ENCODE measurements at regions not wholly inside any gene's neighbourhood (a gene's known extent, or its start where the extent isn't known, plus 50 kb on each side); places are given as distances from the start of the nearest gene placed in this dataset.

GRCh38 chr17:79498854-79499253, 112.0 kb downstream of the RBFOX3 start:
- DNase-seq (ENCODE audit: low spot score) = no peak
- TF ChIP-seq CTCF (IDR thresholded peaks at IDR 0.05) = no peak
- no peak overlapping the region for H3K4me3 ChIP-seq
- no peaks in the 10 kb centered on the region for H3K4me1 ChIP-seq
- no peaks in the 10 kb centered on the region for H3K9me3 ChIP-seq
- no peaks in the 10 kb centered on the region for H3K27me3 ChIP-seq
- no peaks in the 10 kb centered on the region for H3K36me3 ChIP-seq
- no peak overlapping the region for H3K27ac ChIP-seq

DNA sequence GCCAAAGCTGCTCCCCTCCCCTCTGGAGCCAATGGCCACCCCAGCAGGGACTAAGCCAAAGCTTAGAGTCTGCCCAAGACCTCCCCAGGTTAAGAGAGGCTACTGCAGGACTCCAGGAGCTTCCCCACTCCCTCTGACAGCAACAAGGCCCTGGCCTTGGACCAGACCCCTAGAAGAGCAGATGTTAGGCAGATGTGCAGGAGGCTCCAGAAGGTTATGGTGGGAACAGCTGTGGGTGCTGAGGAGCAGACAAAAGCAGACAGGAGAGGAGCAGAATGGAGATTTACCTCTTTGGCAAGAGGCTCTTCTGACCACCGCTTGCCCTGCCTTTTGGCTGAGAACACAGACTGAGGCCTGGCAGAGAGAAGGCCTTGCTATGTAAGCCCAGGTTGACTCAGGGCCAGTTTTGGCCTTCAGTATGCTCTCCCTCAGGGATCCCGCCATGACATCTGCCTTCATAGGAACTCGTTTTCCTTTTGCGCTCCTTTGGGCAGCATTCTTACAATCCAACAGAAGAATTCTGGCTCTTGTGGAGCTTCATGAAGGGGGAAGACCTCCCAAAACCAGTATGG, 113.0 kb downstream of the RBFOX3 start:
- no peak overlapping the region for H3K27ac ChIP-seq
- no peak for DNase-seq (ENCODE audit: low spot score)
- TF ChIP-seq CTCF (IDR thresholded peaks at IDR 0.05) = no peak
- no peaks in the 10 kb centered on the region for H3K27me3 ChIP-seq
- no peaks in the 10 kb centered on the region for H3K4me1 ChIP-seq
- no peaks in the 10 kb centered on the region for H3K9me3 ChIP-seq
- no peak overlapping the region for H3K4me3 ChIP-seq
- no peaks in the 10 kb centered on the region for H3K36me3 ChIP-seq

DNA sequence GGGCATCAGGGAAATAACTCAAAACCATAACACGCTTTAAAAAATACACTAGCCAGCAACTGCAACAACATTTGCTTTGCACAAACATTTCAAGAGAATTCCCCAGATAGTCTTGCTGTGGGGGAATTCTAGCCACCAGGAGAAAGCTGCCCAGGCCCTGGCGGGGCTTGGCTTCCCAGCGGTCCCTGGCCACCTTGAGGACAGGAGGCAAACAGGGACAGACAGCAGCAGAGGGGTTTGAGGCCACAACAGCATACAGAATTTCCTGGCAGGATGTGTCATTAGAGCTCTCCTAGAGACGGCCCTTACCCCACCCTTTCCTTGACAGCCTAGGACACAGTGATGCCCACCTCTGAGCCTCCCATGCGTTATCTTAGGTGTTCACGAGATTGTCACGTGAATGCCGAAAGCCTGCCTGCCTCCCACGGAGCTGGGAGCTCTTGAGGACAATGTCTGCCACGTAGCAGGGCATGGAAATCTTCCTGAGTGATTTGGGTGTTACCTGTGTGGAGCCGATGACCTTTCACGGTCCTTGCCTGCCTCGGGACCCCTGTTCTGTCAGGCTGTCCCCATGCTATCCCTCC, 114.3 kb downstream of the RBFOX3 start:
- no peak overlapping the region for H3K27ac ChIP-seq
- no peaks in the 10 kb centered on the region for H3K4me1 ChIP-seq
- H3K4me3 ChIP-seq = no peak overlapping the region
- no peaks in the 10 kb centered on the region for H3K36me3 ChIP-seq
- no peak for TF ChIP-seq CTCF (IDR thresholded peaks at IDR 0.05)
- H3K27me3 ChIP-seq = no peaks in the 10 kb centered on the region
- H3K9me3 ChIP-seq = no peaks in the 10 kb centered on the region
- no peak for DNase-seq (ENCODE audit: low spot score)

DNA sequence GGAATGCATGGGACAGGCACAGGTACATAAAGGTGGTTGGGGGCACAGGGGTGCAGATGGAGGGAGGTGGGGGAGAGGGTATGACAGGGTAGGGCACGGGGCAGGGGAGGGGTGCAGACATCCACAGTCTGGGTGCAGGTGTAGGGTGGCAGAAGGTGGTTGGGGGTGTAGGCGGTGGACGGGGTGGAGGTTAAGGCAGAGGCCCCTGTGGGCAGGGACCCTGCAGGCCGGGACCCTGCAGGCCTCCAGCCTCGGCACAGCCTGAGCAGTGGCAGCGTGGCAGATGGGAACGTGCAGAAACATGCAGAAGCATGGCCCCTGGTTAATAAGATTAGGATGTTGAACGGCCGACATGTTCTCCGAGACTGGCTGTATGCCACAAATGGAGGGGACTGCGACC, 115.2 kb downstream of the RBFOX3 start:
- no peak for TF ChIP-seq CTCF (IDR thresholded peaks at IDR 0.05)
- H3K9me3 ChIP-seq = no peaks in the 10 kb centered on the region
- H3K27me3 ChIP-seq = no peaks in the 10 kb centered on the region
- H3K4me3 ChIP-seq = no peak overlapping the region
- H3K27ac ChIP-seq = no peak overlapping the region
- no peaks in the 10 kb centered on the region for H3K36me3 ChIP-seq
- DNase-seq (ENCODE audit: low spot score) = no peak
- H3K4me1 ChIP-seq = no peaks in the 10 kb centered on the region

DNA sequence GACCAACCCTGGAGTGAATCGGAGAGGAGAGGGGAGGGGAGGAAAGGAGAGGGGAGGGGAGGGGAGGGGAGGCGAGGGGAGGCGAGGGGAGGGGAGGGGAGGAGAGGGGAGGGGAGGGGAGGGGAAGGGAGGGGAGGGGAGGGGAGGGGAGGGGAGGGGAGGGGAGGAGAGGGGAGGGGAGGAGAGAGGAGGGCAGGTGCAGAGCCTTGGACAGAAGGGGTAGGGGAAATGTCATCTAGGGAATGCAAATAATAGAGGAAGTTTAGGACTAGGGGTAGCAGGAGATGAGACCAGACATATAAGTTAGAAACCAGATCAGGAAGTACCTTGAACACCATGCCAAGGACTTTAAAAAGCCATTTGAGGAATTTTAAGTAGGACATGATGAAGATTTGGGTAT, 119.8 kb downstream of the RBFOX3 start:
- H3K27me3 ChIP-seq = no peaks in the 10 kb centered on the region
- no peaks in the 10 kb centered on the region for H3K4me1 ChIP-seq
- no peak overlapping the region for H3K27ac ChIP-seq
- DNase-seq (ENCODE audit: low spot score) = no peak
- no peaks in the 10 kb centered on the region for H3K36me3 ChIP-seq
- H3K4me3 ChIP-seq = no peak overlapping the region
- no peak for TF ChIP-seq CTCF (IDR thresholded peaks at IDR 0.05)
- no peaks in the 10 kb centered on the region for H3K9me3 ChIP-seq

- H3K4me1 ChIP-seq = no peaks in the 10 kb centered on the region
- TF ChIP-seq CTCF (IDR thresholded peaks at IDR 0.05) = no peak
- H3K27me3 ChIP-seq = no peaks in the 10 kb centered on the region
- no peak for DNase-seq (ENCODE audit: low spot score)
- no peak overlapping the region for H3K27ac ChIP-seq
- H3K36me3 ChIP-seq = no peaks in the 10 kb centered on the region
- H3K4me3 ChIP-seq = no peak overlapping the region
- H3K9me3 ChIP-seq = no peaks in the 10 kb centered on the region
Measured at GRCh38 chr17:79490530-79490929, 120.3 kb downstream of the RBFOX3 start.
